Lower leg skin (tissue), 4 donors: ENCODE measurements at regions not wholly inside any gene's neighbourhood (a gene's known extent, or its start where the extent isn't known, plus 50 kb on each side); places are given as distances from the start of the nearest gene placed in this dataset.

Source experiments
- DNase-seq, 2 donors: peaks; one replicate each; pipeline ENCODE4 v3.0.0-alpha.2; 2019; ENCODE audit warnings: low spot score in 2 of 2
- H3K4me3 ChIP-seq: fragments of 200-600 bp; sonication (generic); 2 replicates; pipeline ENCODE4 v1.5.1; 2017; ENCODE audit warnings: mild to moderate bottlenecking, low read depth; ENCODE audit not compliant: poor library complexity, severe bottlenecking
- POLR2A ChIP-seq, 2 donors: fragments of 450-650 bp; IDR thresholded peaks; one replicate each; pipeline ENCODE4 v1.6.1; 2016 to 2017; ENCODE audit warnings: antibody characterized with exemption in 2 of 2, mild to moderate bottlenecking in 1 of 2, moderate library complexity in 1 of 2
- WGBS, 2 donors: methylation state at CpG; one replicate each; pipeline ENCODE4 v1.1.5; 2018; 5-methylcytosine and 5-hydroxymethylcytosine counted together
- intact Hi-C: fragments of 100-400 bp; cut with DNase I; formaldehyde crosslinking; loops from one replicate; pipeline ENCODE4 v1.15.0; 2023; ENCODE audit warnings: low total_unique reads
- TF ChIP-seq, protein P1 (sequence below), 3 donors: fragments of 450-650 bp; IDR thresholded peaks; one replicate each; pipeline ENCODE4 v1.5.1; 2016; ENCODE audit warnings: antibody characterized with exemption in 3 of 3, mild to moderate bottlenecking in 3 of 3, moderate library complexity in 2 of 3

DNA sequence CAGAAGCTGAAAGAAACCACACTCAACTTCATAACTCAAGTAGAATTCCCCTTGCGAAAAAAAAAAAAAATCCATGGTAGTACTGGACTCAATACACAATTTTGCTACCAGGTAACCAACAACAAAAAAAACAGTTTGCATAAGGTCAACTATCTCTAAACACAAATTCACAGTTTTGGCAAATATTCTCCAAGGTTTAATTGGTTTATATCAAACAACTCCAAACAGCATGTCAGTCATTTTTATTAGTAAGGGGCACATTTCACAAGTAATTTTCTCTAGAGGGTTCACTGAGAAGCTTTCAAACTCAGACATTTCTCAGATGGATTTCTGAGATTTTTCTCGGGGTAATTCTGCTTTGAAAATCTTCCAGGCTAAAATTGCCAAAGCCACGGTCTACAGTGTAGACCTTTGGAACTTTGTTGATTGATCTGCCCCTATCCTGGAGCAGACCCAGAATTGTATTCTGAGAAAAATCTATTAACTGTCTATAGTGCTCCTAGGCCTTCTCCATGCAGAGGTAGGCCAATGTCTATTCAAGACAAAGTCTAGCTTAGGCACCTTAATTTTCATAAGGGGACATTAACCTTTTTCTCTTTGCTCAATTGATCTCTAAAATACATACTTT lies 73.7 kb upstream of the NFKB1 start:
- no peak overlapping the region for H3K4me3 ChIP-seq
- TF ChIP-seq, protein P1, sequence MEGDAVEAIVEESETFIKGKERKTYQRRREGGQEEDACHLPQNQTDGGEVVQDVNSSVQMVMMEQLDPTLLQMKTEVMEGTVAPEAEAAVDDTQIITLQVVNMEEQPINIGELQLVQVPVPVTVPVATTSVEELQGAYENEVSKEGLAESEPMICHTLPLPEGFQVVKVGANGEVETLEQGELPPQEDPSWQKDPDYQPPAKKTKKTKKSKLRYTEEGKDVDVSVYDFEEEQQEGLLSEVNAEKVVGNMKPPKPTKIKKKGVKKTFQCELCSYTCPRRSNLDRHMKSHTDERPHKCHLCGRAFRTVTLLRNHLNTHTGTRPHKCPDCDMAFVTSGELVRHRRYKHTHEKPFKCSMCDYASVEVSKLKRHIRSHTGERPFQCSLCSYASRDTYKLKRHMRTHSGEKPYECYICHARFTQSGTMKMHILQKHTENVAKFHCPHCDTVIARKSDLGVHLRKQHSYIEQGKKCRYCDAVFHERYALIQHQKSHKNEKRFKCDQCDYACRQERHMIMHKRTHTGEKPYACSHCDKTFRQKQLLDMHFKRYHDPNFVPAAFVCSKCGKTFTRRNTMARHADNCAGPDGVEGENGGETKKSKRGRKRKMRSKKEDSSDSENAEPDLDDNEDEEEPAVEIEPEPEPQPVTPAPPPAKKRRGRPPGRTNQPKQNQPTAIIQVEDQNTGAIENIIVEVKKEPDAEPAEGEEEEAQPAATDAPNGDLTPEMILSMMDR (IDR thresholded peaks at IDR 0.05): no peak
- TF ChIP-seq POLR2A (IDR thresholded peaks at IDR 0.05): no peak
- DNase-seq: no peak
- intact Hi-C loops: no loop called here
- 88 to 93% methylated on average over 3 of the region's 3 CpGs for WGBS, 2 donors

DNA sequence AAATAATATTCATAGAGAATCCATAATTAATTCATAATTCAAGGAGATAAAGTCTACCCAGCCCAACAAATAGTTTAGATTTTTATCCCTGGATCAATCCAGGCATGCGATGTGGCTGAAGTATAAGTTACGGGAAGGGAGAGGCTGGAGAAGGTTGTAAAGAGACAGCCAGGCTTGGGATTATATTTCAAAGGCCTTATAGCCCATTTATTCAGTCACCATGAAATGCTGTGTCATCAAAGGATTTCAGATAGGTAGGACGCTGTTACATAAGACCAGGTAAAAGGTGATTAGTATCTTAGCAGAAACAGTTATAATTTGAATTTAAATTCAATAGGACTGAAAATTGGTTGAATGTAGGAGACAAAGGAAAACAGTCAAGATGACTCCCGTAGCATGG lies 73.0 kb upstream of the NFKB1 start:
- no peak overlapping the region for H3K4me3 ChIP-seq
- intact Hi-C loops: no loop called here
- WGBS, 2 donors: 92 to 95% methylated on average over 4 of the region's 4 CpGs
- TF ChIP-seq, protein P1 (IDR thresholded peaks at IDR 0.05): no peak
- no peak for TF ChIP-seq POLR2A (IDR thresholded peaks at IDR 0.05)
- no peak for DNase-seq

DNA sequence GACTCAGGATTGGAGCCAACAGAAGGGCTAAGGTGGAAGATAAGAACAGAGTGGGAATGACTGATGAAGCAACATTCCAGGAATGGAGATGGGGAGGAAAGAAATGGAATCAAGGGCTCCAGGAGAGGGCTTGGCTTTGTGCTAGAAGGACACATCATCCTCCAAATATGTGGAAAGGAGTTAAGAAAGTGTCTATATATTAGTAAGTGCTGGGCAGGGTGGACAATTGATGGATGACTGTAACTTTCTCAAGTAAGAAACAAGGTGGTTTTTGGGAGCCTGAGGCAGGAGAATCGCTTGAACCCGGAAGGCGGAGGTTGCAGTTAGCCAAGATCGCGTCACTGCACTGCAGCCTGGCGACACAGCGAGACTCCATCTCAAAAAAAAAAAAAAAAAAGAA lies 71.6 kb upstream of the NFKB1 start:
- no peak for DNase-seq
- H3K4me3 ChIP-seq: no peak overlapping the region
- WGBS, 2 donors: 75 to 79% methylated on average over 7 of the region's 7 CpGs
- TF ChIP-seq POLR2A (IDR thresholded peaks at IDR 0.05): no peak
- TF ChIP-seq, protein P1 (IDR thresholded peaks at IDR 0.05): no peak
- intact Hi-C loops: no loop called here

DNA sequence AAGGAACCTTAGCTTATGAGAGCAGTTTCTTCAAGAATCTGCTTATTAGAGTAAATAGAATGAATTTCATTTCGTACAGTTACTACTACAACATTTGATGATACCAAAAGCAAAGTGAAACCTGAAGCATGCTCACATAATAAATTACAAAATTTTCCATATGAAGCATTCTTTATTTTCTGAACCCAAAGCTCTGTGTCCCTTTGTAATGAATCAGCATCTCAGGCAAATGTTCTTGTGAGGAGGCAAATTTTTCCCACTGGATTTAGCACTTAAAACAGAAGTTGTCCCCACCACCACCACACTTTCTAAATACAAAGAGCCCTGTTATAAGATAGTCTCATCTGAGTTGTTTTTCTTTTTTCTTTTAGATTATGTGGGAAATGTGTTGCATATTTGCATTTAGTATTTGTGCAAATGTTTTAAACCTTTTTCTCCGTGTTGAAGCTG lies 70.7 kb upstream of the NFKB1 start:
- TF ChIP-seq POLR2A (IDR thresholded peaks at IDR 0.05): no peak
- TF ChIP-seq, protein P1 (IDR thresholded peaks at IDR 0.05): no peak
- DNase-seq: no peak
- 10 to 16% methylated on average over 2 of the region's 2 CpGs for WGBS, 2 donors
- H3K4me3 ChIP-seq: no peak overlapping the region
- intact Hi-C loops: loop anchor here (10.0 kb wide), 1 partner anchor 664 kb away; the partner anchor contains the start of gene BDH2

DNA sequence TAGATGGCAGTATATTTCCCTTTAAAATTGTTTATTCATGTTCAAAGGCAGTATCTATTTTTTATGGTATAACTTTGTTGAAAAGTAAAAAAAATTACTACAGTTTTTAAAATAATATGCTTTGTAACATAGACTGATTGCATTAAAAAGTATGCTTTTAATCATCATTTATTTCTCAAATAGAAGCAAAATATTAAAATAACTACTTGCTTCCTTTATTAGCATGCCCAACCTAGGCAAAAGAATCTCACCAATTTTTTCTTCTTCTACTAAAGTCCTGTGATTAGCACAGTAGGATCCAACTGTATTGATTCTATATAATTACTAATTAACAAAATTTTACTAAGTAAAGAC lies 69.6 kb upstream of the NFKB1 start:
- no peak overlapping the region for H3K4me3 ChIP-seq
- no peak for TF ChIP-seq POLR2A (IDR thresholded peaks at IDR 0.05)
- TF ChIP-seq, protein P1 (IDR thresholded peaks at IDR 0.05): no peak
- intact Hi-C loops: loop anchor here (10.0 kb wide), 1 partner anchor 663 kb away; the partner anchor contains the start of gene BDH2
- DNase-seq: no peak

DNA sequence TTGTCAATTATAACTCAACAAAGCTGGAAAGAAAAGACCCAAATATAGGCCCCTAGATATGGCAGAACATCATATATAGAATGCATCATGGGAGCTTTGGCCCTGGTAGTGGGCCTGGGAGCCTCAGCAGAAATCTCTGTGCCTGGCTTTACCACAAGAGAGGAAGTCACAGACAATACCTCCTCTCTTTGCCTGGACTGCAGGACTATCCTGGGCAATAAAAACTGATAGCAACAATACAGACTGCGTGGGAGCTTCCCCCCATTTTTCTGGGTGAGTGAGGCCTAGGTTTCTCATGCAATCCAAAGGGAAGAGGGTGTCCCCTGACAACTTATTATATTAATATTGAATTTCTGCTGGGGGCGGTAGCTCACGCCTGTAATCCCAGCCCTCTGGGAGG lies 64.0 kb upstream of the NFKB1 start:
- intact Hi-C loops: loop anchor here (10.0 kb wide), 1 partner anchor 658 kb away; the partner anchor contains the start of gene BDH2
- TF ChIP-seq, protein P1 (IDR thresholded peaks at IDR 0.05): no peak
- no peak for TF ChIP-seq POLR2A (IDR thresholded peaks at IDR 0.05)
- 98 to 100% methylated on average over 3 of the region's 3 CpGs for WGBS, 2 donors
- no peak for DNase-seq
- H3K4me3 ChIP-seq: no peak overlapping the region
